GM18499 (cell line): ENCODE measurements at regions not wholly inside any gene's neighbourhood (a gene's known extent, or its start where the extent isn't known, plus 50 kb on each side); places are given as distances from the start of the nearest gene placed in this dataset.

Experiments used
- ATAC-seq: cut with Tn5 transposase; IDR thresholded peaks from one replicate; pipeline ENCODE4 v1.9.1; 2021; ENCODE audit warnings: moderate number of reproducible peaks; ENCODE audit not compliant: insufficient read depth, unreplicated experiment

- ATAC-seq: no peak
These were observed 67.6 kb upstream of the ATP10B start for GRCh38 chr5:160919626-160920025.

GRCh38 chr5:160918386-160918785, 66.4 kb upstream of the ATP10B start:
- no peak for ATAC-seq

GRCh38 chr5:160906090-160906489, 54.1 kb upstream of the ATP10B start:
- ATAC-seq: no peak

GRCh38 chr5:160905285-160905684, 53.3 kb upstream of the ATP10B start:
- no peak for ATAC-seq

- ATAC-seq: no peak
These were observed 52.6 kb upstream of the ATP10B start for GRCh38 chr5:160904591-160904990.

- ATAC-seq: no peak
These were observed 51.5 kb upstream of the ATP10B start for GRCh38 chr5:160903551-160903950.

- no peak for ATAC-seq
These were observed 51.1 kb upstream of the ATP10B start for GRCh38 chr5:160903076-160903475.
